ENCODE measurements at regions not wholly inside any gene's neighbourhood (a gene's known extent, or its start where the extent isn't known, plus 50 kb on each side); places are given as distances from the start of the nearest gene placed in this dataset.
"Not testable (repeated sequence)": the region's sequence is repeated elsewhere in the genome, so short reads cannot be mapped to it uniquely, and the experiment has no call there.

- not testable (repeated sequence) for TF ChIP-seq GABPA (IDR thresholded peaks at IDR 0.05; ENCODE audit: low read depth); CTCF (IDR thresholded peaks at IDR 0.05; ENCODE audit: insufficient read depth, low read length); SPI1 (IDR thresholded peaks at IDR 0.05; ENCODE audit: borderline replicate concordance, low read depth); POLR2AphosphoS5 (IDR thresholded peaks at IDR 0.05; ENCODE audit: low read depth); REST (IDR thresholded peaks at IDR 0.05; ENCODE audit: insufficient replicate concordance, low read depth)
Observed at GRCh38 chr4:26244138-26244537, 76.7 kb upstream of the RBPJ start.

Measured in HL-60 (cell line).